ENCODE measurements at regions not wholly inside any gene's neighbourhood (a gene's known extent, or its start where the extent isn't known, plus 50 kb on each side); places are given as distances from the start of the nearest gene placed in this dataset.

DNA sequence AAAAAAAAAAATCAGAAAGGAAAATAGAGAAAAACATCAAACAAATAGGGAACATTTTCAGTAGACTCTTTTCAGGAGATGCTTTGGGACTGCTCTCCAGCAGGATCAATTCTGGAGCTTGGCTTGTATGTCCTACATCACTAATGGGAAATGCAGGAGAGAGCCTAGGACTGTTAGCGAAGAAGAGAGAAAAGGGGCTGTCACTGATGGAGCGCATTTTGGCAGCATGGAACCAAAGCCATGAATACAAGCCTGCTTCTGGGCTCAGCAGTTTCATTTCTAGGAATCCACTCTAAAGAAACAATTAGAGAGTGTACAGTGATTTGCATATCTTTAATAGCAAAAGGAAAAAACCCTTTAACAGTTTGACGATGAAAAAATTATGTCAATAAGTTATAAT lies 203.9 kb downstream of the NUFIP1 start (continued):
- TF ChIP-seq CHD7 (IDR thresholded peaks at IDR 0.05; ENCODE audit: insufficient replicate concordance, low read length) (no peak), MAFK (IDR thresholded peaks at IDR 0.05; ENCODE audit: low read depth, low read length) (no peak), SP2 (IDR thresholded peaks at IDR 0.05; ENCODE audit: low read length) (no peak), CBX5 (IDR thresholded peaks at IDR 0.05; ENCODE audit: low read depth, low read length) (no peak), GTF2F1 (IDR thresholded peaks at IDR 0.05; ENCODE audit: borderline replicate concordance, low read depth, low read length) (no peak), KDM4A (IDR thresholded peaks at IDR 0.05; ENCODE audit: low read depth, low read length, severe bottlenecking) (no peak)
